K562 (cell line): ENCODE measurements at regions not wholly inside any gene's neighbourhood (a gene's known extent, or its start where the extent isn't known, plus 50 kb on each side); places are given as distances from the start of the nearest gene placed in this dataset.

Experiments used
- ATAC-seq: fragments of 200-7000 bp; cut with Tn5 transposase; 3 replicates; pipeline ENCODE4 v1.9.1; 2020; ENCODE audit warnings: moderate library complexity
- BruUV-seq: library from RNA; stranded (reverse); fragments of 400-500 nt; replicated peaks from 2 replicates; lab custom pipeline; 2021; lab: Mats Ljungman, UMichigan
- CTCF ChIA-PET: fragments of 300-600 bp; formaldehyde crosslinking; extraction: SDS; loops from one replicate; lab custom pipeline; 2021; ENCODE audit warnings: low intra/inter-chr PET ratio; lab: Yijun Ruan, JAX
- POLR2A ChIA-PET: fragments of 300-600, 350-650 bp; sonication (Branson Sonifier 250); formaldehyde crosslinking; extraction: SDS; loops from one replicate; lab custom pipeline; 2021; ENCODE audit warnings: antibody characterized with exemption, inconsistent platforms; lab: Yijun Ruan, JAX
- DNase-seq, 4 experiments: peaks; one replicate each; pipeline versions ENCODE4 v3.0.0 to v3.0.0-alpha.2; 2011 to 2018; ENCODE audit warnings: low spot score in 3 of 4, mixed read lengths in 3 of 4; ENCODE audit errors: extremely low read depth in 1 of 4
- FAIRE-seq: peaks from 2 replicates; lab custom pipeline; 2011; peaks lifted over from hg19 to GRCh38; lab: Jason Lieb, UNC
- H2AFZ ChIP-seq: 2 replicates; pipeline ENCODE4 v1.6.0; 2011; ENCODE audit warnings: low read depth, low read length, control low read depth, inconsistent platforms
- H3K27ac ChIP-seq: fragments of 200-600 bp; 3 replicates; pipeline ENCODE4 v1.8.0; 2011; ENCODE audit warnings: low read depth, mild to moderate bottlenecking, control low read depth, inconsistent platforms, low read length, moderate library complexity, mixed read lengths; ENCODE audit errors: extremely low read depth
- H3K27me3 ChIP-seq, 2 experiments: fragments of 300-600 bp in 1 of 2; 2 replicates in 1 of 2; 3 replicates in 1 of 2; pipeline versions ENCODE4 v1.6.0 to v1.8.0; 2011; ENCODE audit warnings: inconsistent platforms in 2 of 2, low read length in 2 of 2, mild to moderate bottlenecking in 1 of 2, mixed read lengths in 1 of 2, moderate library complexity in 1 of 2; ENCODE audit not compliant: control insufficient read depth in 2 of 2, insufficient read depth in 2 of 2
- H3K36me3 ChIP-seq: fragments of 300-600 bp; 3 replicates; pipeline ENCODE4 v1.8.0; 2011; ENCODE audit warnings: mild to moderate bottlenecking, low read length, inconsistent platforms; ENCODE audit not compliant: control insufficient read depth, insufficient read depth
- H3K4me1 ChIP-seq, 2 experiments: fragments of 200-600 bp in 1 of 2; replicated peaks in 1 of 2; 2 replicates in 1 of 2; 3 replicates in 1 of 2; pipeline versions ENCODE4 v1.5.1 to v1.8.0; 2011; ENCODE audit warnings: inconsistent platforms in 2 of 2, low read length in 2 of 2, mild to moderate bottlenecking in 1 of 2, mixed read lengths in 1 of 2, moderate library complexity in 1 of 2; ENCODE audit not compliant: control insufficient read depth in 2 of 2, insufficient read depth in 2 of 2
- H3K4me2 ChIP-seq: 2 replicates; pipeline ENCODE4 v1.6.1; 2011; ENCODE audit warnings: low read length, control low read depth, inconsistent platforms, mixed read lengths; ENCODE audit not compliant: insufficient read depth
- H3K4me3 ChIP-seq: fragments of 200-600 bp; sonication (generic), shearing (Covaris generic); 2 replicates; pipeline ENCODE4 v1.5.1; 2016; ENCODE audit warnings: control low read depth, inconsistent platforms
- H3K79me2 ChIP-seq: fragments of 200-600 bp; 3 replicates; pipeline ENCODE4 v1.8.0; 2011; ENCODE audit warnings: low read length, inconsistent platforms; ENCODE audit not compliant: control insufficient read depth, insufficient read depth
- H3K9ac ChIP-seq, 2 experiments: 2 replicates each; pipeline versions ENCODE4 v1.6.0 to v1.6.1; 2011; ENCODE audit warnings: low read depth in 2 of 2, low read length in 2 of 2, control low read depth in 1 of 2, inconsistent platforms in 1 of 2, mild to moderate bottlenecking in 1 of 2, mixed read lengths in 1 of 2; ENCODE audit not compliant: insufficient read depth in 1 of 2
- H3K9me1 ChIP-seq: one replicate; pipeline ENCODE4 v1.6.0; 2011; ENCODE audit warnings: inconsistent platforms, mild to moderate bottlenecking, low read length, moderate library complexity; ENCODE audit not compliant: control insufficient read depth, insufficient read depth
- H3K9me3 ChIP-seq: replicated peaks from 2 replicates; pipeline ENCODE4 v1.5.1; 2011; ENCODE audit warnings: low read depth, low read length, inconsistent platforms; ENCODE audit not compliant: control insufficient read depth, insufficient read depth
- H4K20me1 ChIP-seq: replicated peaks from 2 replicates; pipeline ENCODE4 v1.6.1; 2011; ENCODE audit warnings: low read length, inconsistent platforms, mixed read lengths; ENCODE audit not compliant: control insufficient read depth, insufficient read depth
- BDP1 ChIP-seq: IDR thresholded peaks from 3 replicates; pipeline ENCODE4 v1.6.1; 2011; ENCODE audit not compliant: insufficient read length, insufficient read depth
- CHD1 ChIP-seq: fragments of 200-600 bp; sonication (generic); IDR thresholded peaks from one replicate; pipeline ENCODE4 v1.6.1; 2012; ENCODE audit warnings: mild to moderate bottlenecking, moderate library complexity, low read length, inconsistent platforms
- CREM ChIP-seq: IDR thresholded peaks from 2 replicates; pipeline ENCODE4 v1.6.1; 2014; ENCODE audit warnings: antibody characterized with exemption, low read depth
- KDM1A ChIP-seq, 2 experiments: fragments of 450-650 bp; IDR thresholded peaks; 2 replicates each; pipeline ENCODE4 v1.6.1; 2016; ENCODE audit warnings: mild to moderate bottlenecking in 2 of 2
- LARP7 ChIP-seq: fragments of 450-650 bp; IDR thresholded peaks from 2 replicates; pipeline ENCODE4 v1.6.1; 2016
- MAZ ChIP-seq, 2 experiments: fragments of 450-650 bp in 1 of 2; sonication (generic) in 1 of 2; formaldehyde crosslinking; IDR thresholded peaks in 1 of 2; conservative IDR thresholded peaks in 1 of 2; 2 replicates each; pipeline versions ENCODE4 v1.4.0 to v1.5.0; 2020; ENCODE audit warnings: mild to moderate bottlenecking in 1 of 2, missing genetic modification reagents in 1 of 2
- NFIC ChIP-seq: fragments of 450-650 bp; IDR thresholded peaks from 2 replicates; pipeline ENCODE4 v1.6.1; 2017; ENCODE audit warnings: mild to moderate bottlenecking, inconsistent platforms
- POLR2H ChIP-seq: IDR thresholded peaks from 2 replicates; pipeline ENCODE4 v1.6.1; 2016; ENCODE audit warnings: missing genetic modification characterization, low read depth, mild to moderate bottlenecking, control low read depth, missing compliant biosample characterization, moderate library complexity
- SREBF1 ChIP-seq: fragments of 150-350 bp; IDR thresholded peaks from 2 replicates; pipeline ENCODE4 v1.6.1; 2014; ENCODE audit warnings: antibody characterized with exemption, low read depth, low read length, borderline replicate concordance
- TAF7 ChIP-seq: fragments of 450-650 bp; IDR thresholded peaks from 2 replicates; pipeline ENCODE4 v1.6.1; 2016; ENCODE audit warnings: missing genetic modification characterization, missing compliant biosample characterization
- THRAP3 ChIP-seq: fragments of 450-650 bp; IDR thresholded peaks from 2 replicates; pipeline ENCODE4 v1.6.1; 2016; ENCODE audit warnings: mild to moderate bottlenecking, inconsistent platforms, borderline replicate concordance
- YBX1 ChIP-seq: fragments of 450-650 bp; IDR thresholded peaks from 2 replicates; pipeline ENCODE4 v1.7.1; 2016; ENCODE audit warnings: mild to moderate bottlenecking
- ZNF431 ChIP-seq: sonication (generic); formaldehyde crosslinking; IDR thresholded peaks from 2 replicates; pipeline ENCODE4 v1.8.0; 2022; ENCODE audit warnings: mild to moderate bottlenecking, missing genetic modification reagents
- WGBS: fragments of 100-300 bp; shearing (Covaris generic); methylation state at CpG from one replicate; pipeline ENCODE4 v1.1.6; 2016; ENCODE audit warnings: low coverage, mixed read lengths; ENCODE audit not compliant: insufficient coverage; ENCODE audit errors: missing lambda C conversion rate; 5-methylcytosine and 5-hydroxymethylcytosine counted together
- in situ Hi-C: fragments of 300-500 bp; cut with MboI; formaldehyde crosslinking; loops from 4 replicates; pipeline ENCODE4 v1.15.0; 2018; ENCODE audit warnings: inconsistent platforms, mixed read lengths
- intact Hi-C: fragments of 100-400 bp; cut with micrococcal nuclease; formaldehyde crosslinking; loops from 2 replicates; pipeline ENCODE4 v1.14.2; 2022
- TF ChIP-seq, protein P1 (sequence below), 2 experiments: fragments of 250-450 bp in 1 of 2; fragments of 450-650 bp in 1 of 2; sonication (Bioruptor Pico) in 1 of 2; IDR thresholded peaks; 2 replicates each; pipeline versions ENCODE4 v1.6.1 to v1.8.0; 2016 to 2021; ENCODE audit warnings: mild to moderate bottlenecking in 2 of 2, moderate library complexity in 2 of 2, missing compliant biosample characterization in 1 of 2, missing genetic modification characterization in 1 of 2
- TF ChIP-seq, protein P2 (sequence below), 2 experiments: fragments of 200-800 bp in 1 of 2; sonication (Bioruptor generic) in 1 of 2; sonication (generic) in 1 of 2; formaldehyde crosslinking in 1 of 2; IDR thresholded peaks in 1 of 2; conservative IDR thresholded peaks in 1 of 2; 2 replicates each; pipeline versions ENCODE4 v1.5.0 to v1.6.1; 2016 to 2020; ENCODE audit warnings: missing compliant biosample characterization in 1 of 2, missing genetic modification characterization in 1 of 2, missing genetic modification reagents in 1 of 2
- TF ChIP-seq, protein P3 (sequence below), 2 experiments: fragments of 450-650 bp; IDR thresholded peaks; 2 replicates each; pipeline ENCODE4 v1.6.1; 2016
- TF ChIP-seq, protein P4 (sequence below), 2 experiments: fragments of 450-650 bp; conservative IDR thresholded peaks; 2 replicates each; pipeline ENCODE4 v1.6.1; 2017; ENCODE audit warnings: mild to moderate bottlenecking in 2 of 2, moderate library complexity in 2 of 2

DNA sequence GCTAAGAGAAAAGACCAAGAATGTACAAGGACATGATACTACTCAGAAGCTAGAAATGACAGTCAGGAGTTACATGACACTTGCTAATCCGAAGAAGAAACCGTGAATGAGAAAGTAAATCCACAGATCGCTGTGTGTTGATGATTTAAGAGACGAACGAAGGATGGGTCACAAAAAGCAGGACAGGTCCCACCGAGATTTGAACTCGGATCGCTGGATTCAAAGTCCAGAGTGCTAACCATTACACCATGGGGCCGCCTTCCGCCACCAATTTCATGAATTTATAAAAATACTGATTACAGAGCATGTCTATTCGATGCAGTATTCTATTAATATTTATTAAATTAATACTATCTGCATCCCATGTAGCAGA, 54.0 kb upstream of the BTN3A2 start:
- ATAC-seq (peak; percentile 36), FAIRE-seq (peak; percentile 74), DNase-seq (peak in 2 of 4 experiments; percentile 52 to 87)
- Histone ChIP-seq H3K27ac (peak overlapping the region; percentile 66), H3K9me1 (no peaks in the 10 kb centered on the region), H3K36me3 (no peaks in the 10 kb centered on the region), H3K9ac (peak overlapping the region in 1 of 2 experiments; percentile 74; a peak in 2 of 4 replicates), H3K4me3 (peak overlapping the region; percentile 53), H2AFZ (peak overlapping the region; percentile 83), H3K4me2 (peak overlapping the region; percentile 98), H3K27me3 (no peaks in the 10 kb centered on the region), H3K4me1 (peaks cover 8 to 36% of the 10 kb centered on the region in 2 experiments), H3K79me2 (no peaks in the 10 kb centered on the region), H3K9me3 (no peaks in the 10 kb centered on the region), H4K20me1 (no peaks in the 10 kb centered on the region)
- in situ Hi-C loops, result loop anchor here (5.0 kb wide), 1 partner anchor 94 kb away; a partner anchor contains a TSS
- under 1% methylated on average over 11 of the region's 11 CpGs for WGBS
- no TSS peak for BruUV-seq
- POLR2A ChIA-PET, result interaction anchor here (0.5 to 5.3 kb wide), 2 partner anchors 95 to 114 kb away, joined by 3 to 130 read pairs; a partner anchor contains a TSS
- CTCF ChIA-PET, result no interaction called here
- intact Hi-C loops, result loop anchor here (1.0 to 5.0 kb wide), 3 partner anchors 16 to 226 kb away; partner anchors contain the start of gene HMGN4
- TF ChIP-seq, protein P1, sequence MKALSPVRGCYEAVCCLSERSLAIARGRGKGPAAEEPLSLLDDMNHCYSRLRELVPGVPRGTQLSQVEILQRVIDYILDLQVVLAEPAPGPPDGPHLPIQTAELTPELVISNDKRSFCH (CRISPR knock-in tag; IDR thresholded peaks at IDR 0.05), result no peak
- TF ChIP-seq, protein P1 (tag; IDR thresholded peaks at IDR 0.05), result no peak
- TF ChIP-seq CHD1 (no peak), KDM1A (IDR thresholded peaks at IDR 0.05) (peak; percentile 63 to 75), CREM (0 out of 2 replicates have a peak, but pooled peaks have one; percentile 4), THRAP3 (no peak), LARP7 (no peak), BDP1 (peak; percentile 41), YBX1 (no peak), ZNF431 (CRISPR knock-in tag) (0 out of 2 replicates have a peak, but pooled peaks have one; percentile 25), POLR2H (tag) (peak; percentile 98), TAF7 (tag) (no peak), SREBF1 (no peak), MAZ (CRISPR knock-in tag; conservative IDR thresholded peaks at IDR 0.05 in 1 of 2, IDR thresholded peaks at IDR 0.05 in 1 of 2) (peak in 1 of 2 experiments; percentile 55; a peak in 2 of 4 replicates), NFIC (peak; percentile 28; the same call in 1 of the 2 replicates)
- TF ChIP-seq, protein P2, sequence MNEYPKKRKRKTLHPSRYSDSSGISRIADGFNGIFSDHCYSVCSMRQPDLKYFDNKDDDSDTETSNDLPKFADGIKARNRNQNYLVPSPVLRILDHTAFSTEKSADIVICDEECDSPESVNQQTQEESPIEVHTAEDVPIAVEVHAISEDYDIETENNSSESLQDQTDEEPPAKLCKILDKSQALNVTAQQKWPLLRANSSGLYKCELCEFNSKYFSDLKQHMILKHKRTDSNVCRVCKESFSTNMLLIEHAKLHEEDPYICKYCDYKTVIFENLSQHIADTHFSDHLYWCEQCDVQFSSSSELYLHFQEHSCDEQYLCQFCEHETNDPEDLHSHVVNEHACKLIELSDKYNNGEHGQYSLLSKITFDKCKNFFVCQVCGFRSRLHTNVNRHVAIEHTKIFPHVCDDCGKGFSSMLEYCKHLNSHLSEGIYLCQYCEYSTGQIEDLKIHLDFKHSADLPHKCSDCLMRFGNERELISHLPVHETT (CRISPR knock-in tag; conservative IDR thresholded peaks at IDR 0.05 in 1 of 2, IDR thresholded peaks at IDR 0.05 in 1 of 2), result no peak
- TF ChIP-seq, protein P3, sequence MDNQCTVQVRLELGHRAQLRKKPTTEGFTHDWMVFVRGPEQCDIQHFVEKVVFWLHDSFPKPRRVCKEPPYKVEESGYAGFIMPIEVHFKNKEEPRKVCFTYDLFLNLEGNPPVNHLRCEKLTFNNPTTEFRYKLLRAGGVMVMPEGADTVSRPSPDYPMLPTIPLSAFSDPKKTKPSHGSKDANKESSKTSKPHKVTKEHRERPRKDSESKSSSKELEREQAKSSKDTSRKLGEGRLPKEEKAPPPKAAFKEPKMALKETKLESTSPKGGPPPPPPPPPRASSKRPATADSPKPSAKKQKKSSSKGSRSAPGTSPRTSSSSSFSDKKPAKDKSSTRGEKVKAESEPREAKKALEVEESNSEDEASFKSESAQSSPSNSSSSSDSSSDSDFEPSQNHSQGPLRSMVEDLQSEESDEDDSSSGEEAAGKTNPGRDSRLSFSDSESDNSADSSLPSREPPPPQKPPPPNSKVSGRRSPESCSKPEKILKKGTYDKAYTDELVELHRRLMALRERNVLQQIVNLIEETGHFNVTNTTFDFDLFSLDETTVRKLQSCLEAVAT (IDR thresholded peaks at IDR 0.05), result peak; percentile 50 to 62; a peak in 1 of 4 replicates
- TF ChIP-seq, protein P4, sequence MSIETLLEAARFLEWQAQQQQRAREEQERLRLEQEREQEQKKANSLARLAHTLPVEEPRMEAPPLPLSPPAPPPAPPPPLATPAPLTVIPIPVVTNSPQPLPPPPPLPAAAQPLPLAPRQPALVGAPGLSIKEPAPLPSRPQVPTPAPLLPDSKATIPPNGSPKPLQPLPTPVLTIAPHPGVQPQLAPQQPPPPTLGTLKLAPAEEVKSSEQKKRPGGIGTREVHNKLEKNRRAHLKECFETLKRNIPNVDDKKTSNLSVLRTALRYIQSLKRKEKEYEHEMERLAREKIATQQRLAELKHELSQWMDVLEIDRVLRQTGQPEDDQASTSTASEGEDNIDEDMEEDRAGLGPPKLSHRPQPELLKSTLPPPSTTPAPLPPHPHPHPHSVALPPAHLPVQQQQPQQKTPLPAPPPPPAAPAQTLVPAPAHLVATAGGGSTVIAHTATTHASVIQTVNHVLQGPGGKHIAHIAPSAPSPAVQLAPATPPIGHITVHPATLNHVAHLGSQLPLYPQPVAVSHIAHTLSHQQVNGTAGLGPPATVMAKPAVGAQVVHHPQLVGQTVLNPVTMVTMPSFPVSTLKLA (conservative IDR thresholded peaks at IDR 0.05), result 0 out of 4 replicates have a peak, but pooled peaks of 1 of the 2 experiments have one; percentile 18
